Transverse colon (tissue), 3 donors: ENCODE measurements at regions not wholly inside any gene's neighbourhood (a gene's known extent, or its start where the extent isn't known, plus 50 kb on each side); places are given as distances from the start of the nearest gene placed in this dataset.

ENCODE experiments used
- POLR2A ChIP-seq: fragments of 450-650 bp; IDR thresholded peaks from one replicate; pipeline ENCODE4 v1.6.1; 2016; ENCODE audit warnings: antibody characterized with exemption, mild to moderate bottlenecking, moderate library complexity
- TF ChIP-seq, protein P1 (sequence below), 5 experiments: fragments of 200-600 bp in 3 of 5; fragments of 450-650 bp in 2 of 5; sonication (generic) in 3 of 5; IDR thresholded peaks; 1 replicate in 2 of 5; 2 replicates in 3 of 5; pipeline ENCODE4 v1.5.1; 2016 to 2017; ENCODE audit warnings: antibody characterized with exemption in 5 of 5, inconsistent platforms in 3 of 5, mild to moderate bottlenecking in 2 of 5, moderate library complexity in 1 of 5

DNA sequence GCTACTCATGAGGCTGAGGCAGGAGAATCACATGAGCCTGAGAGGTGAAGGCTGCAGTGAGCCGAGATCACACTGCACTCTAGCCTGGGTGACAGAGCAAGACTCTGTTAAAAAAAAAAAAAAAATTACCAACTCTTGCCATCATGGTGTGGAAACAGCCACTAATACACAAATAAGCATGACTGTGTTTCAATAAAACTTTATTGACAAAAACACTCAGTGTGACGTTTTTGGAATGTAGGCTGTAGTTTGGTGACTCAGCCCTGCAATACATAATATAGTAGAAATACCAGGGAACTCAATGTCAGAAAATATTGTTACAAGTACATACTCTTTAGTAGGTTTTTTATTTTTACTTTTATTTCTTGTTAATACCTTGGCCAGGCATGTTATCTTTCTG is 207.1 kb downstream of the CASP12 start:
- TF ChIP-seq, protein P1, sequence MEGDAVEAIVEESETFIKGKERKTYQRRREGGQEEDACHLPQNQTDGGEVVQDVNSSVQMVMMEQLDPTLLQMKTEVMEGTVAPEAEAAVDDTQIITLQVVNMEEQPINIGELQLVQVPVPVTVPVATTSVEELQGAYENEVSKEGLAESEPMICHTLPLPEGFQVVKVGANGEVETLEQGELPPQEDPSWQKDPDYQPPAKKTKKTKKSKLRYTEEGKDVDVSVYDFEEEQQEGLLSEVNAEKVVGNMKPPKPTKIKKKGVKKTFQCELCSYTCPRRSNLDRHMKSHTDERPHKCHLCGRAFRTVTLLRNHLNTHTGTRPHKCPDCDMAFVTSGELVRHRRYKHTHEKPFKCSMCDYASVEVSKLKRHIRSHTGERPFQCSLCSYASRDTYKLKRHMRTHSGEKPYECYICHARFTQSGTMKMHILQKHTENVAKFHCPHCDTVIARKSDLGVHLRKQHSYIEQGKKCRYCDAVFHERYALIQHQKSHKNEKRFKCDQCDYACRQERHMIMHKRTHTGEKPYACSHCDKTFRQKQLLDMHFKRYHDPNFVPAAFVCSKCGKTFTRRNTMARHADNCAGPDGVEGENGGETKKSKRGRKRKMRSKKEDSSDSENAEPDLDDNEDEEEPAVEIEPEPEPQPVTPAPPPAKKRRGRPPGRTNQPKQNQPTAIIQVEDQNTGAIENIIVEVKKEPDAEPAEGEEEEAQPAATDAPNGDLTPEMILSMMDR (IDR thresholded peaks at IDR 0.05): no peak
- TF ChIP-seq POLR2A: no peak
